ENCODE measurements at regions not wholly inside any gene's neighbourhood (a gene's known extent, or its start where the extent isn't known, plus 50 kb on each side); places are given as distances from the start of the nearest gene placed in this dataset.

- H3K27ac Mint-ChIP-seq = no peak overlapping the region
- peaks cover 8% of the 10 kb centered on the region for H3K4me1 Mint-ChIP-seq
- H3K9me3 Mint-ChIP-seq = no peaks in the 10 kb centered on the region
- no peak overlapping the region for H3K4me3 Mint-ChIP-seq
- TF ChIP-seq CTCF (IDR thresholded peaks at IDR 0.05; ENCODE audit: unreplicated experiment in 3 of 3) = no peak
- H3K36me3 Mint-ChIP-seq (ENCODE audit: low read depth) = peaks cover 25% of the 10 kb centered on the region
- no peaks in the 10 kb centered on the region for H3K27me3 Mint-ChIP-seq (ENCODE audit: low read depth)
Measured at GRCh38 chr13:73800011-73800410, 334.2 kb downstream of the KLF12 start.

GRCh38 chr13:73794755-73795154 lies 339.4 kb downstream of the KLF12 start:
- peaks cover 20% of the 10 kb centered on the region for H3K36me3 Mint-ChIP-seq (ENCODE audit: low read depth)
- H3K4me1 Mint-ChIP-seq = peaks cover 8% of the 10 kb centered on the region
- no peaks in the 10 kb centered on the region for H3K9me3 Mint-ChIP-seq
- H3K27me3 Mint-ChIP-seq (ENCODE audit: low read depth) = no peaks in the 10 kb centered on the region
- no peak overlapping the region for H3K4me3 Mint-ChIP-seq
- H3K27ac Mint-ChIP-seq = peak overlapping the region in 1 of 3 experiments; percentile 12
- no peak for TF ChIP-seq CTCF (IDR thresholded peaks at IDR 0.05; ENCODE audit: unreplicated experiment in 3 of 3)

GRCh38 chr13:73793361-73793760 lies 340.8 kb downstream of the KLF12 start:
- H3K27me3 Mint-ChIP-seq (ENCODE audit: low read depth) = no peaks in the 10 kb centered on the region
- peaks cover 8% of the 10 kb centered on the region for H3K4me1 Mint-ChIP-seq
- H3K27ac Mint-ChIP-seq = no peak overlapping the region
- no peaks in the 10 kb centered on the region for H3K9me3 Mint-ChIP-seq
- no peak for TF ChIP-seq CTCF (IDR thresholded peaks at IDR 0.05; ENCODE audit: unreplicated experiment in 3 of 3)
- no peak overlapping the region for H3K4me3 Mint-ChIP-seq
- peaks cover 11% of the 10 kb centered on the region for H3K36me3 Mint-ChIP-seq (ENCODE audit: low read depth)

DNA sequence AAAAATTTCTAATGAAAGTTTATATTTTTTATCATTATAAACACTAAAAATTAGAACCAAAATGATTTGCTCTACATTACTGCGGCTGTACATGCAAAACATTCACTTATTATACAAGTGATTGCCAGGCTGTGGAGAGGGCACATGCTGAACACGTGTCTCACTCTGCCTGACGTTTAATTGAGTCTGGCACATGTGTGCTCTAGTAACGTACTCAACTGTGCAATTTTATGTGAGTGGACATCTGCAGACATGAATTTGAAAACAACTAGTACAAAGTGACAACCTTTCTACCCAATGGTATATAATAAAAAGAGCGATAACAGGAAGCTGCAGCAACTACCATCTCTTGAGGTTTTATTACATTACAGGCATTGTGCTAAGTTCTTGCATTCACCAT lies 341.4 kb downstream of the KLF12 start:
- no peak overlapping the region for H3K27ac Mint-ChIP-seq
- no peaks in the 10 kb centered on the region for H3K27me3 Mint-ChIP-seq (ENCODE audit: low read depth)
- H3K36me3 Mint-ChIP-seq (ENCODE audit: low read depth) = peaks cover 5% of the 10 kb centered on the region
- no peak overlapping the region for H3K4me3 Mint-ChIP-seq
- H3K4me1 Mint-ChIP-seq = peaks cover 8% of the 10 kb centered on the region
- no peaks in the 10 kb centered on the region for H3K9me3 Mint-ChIP-seq
- no peak for TF ChIP-seq CTCF (IDR thresholded peaks at IDR 0.05; ENCODE audit: unreplicated experiment in 3 of 3)

- Mint-ChIP-seq H3K36me3 (ENCODE audit: low read depth) (peaks cover 9% of the 10 kb centered on the region), H3K4me3 (no peak overlapping the region), H3K4me1 (peaks cover 26% of the 10 kb centered on the region), H3K27me3 (ENCODE audit: low read depth) (no peaks in the 10 kb centered on the region), H3K9me3 (no peaks in the 10 kb centered on the region), H3K27ac (peak overlapping the region; percentile 72 to 79 (median 75))
- TF ChIP-seq CTCF (IDR thresholded peaks at IDR 0.05; ENCODE audit: unreplicated experiment in 3 of 3) = no peak
Measured at GRCh38 chr13:73782450-73783449, 351.5 kb downstream of the KLF12 start.

DNA sequence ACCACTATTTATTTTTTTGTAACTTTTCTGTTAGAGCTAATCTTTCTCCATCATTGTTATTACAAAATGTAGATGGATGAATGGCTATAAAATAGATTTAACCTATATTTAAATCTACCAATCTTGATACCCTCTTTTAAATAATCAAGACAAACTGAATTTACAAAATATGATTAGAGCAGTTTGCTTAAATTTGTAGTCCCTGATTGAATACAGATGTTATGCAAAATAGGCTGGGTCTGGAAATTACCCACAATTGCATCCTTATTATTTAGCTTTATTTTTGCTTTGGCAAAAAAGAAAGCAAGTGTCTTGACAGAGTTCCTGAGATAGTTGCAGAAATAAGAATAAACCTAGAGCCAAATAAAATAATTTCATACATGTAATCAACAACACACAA lies 352.8 kb downstream of the KLF12 start:
- no peak overlapping the region for H3K4me3 Mint-ChIP-seq
- H3K27me3 Mint-ChIP-seq (ENCODE audit: low read depth) = no peaks in the 10 kb centered on the region
- H3K27ac Mint-ChIP-seq = no peak overlapping the region
- H3K9me3 Mint-ChIP-seq = no peaks in the 10 kb centered on the region
- peaks cover 25% of the 10 kb centered on the region for H3K4me1 Mint-ChIP-seq
- TF ChIP-seq CTCF (IDR thresholded peaks at IDR 0.05; ENCODE audit: unreplicated experiment in 3 of 3) = no peak
- peaks cover 19% of the 10 kb centered on the region for H3K36me3 Mint-ChIP-seq (ENCODE audit: low read depth)

Measured in nephron (organoid).